K562 (cell line): ENCODE measurements at regions not wholly inside any gene's neighbourhood (a gene's known extent, or its start where the extent isn't known, plus 50 kb on each side); places are given as distances from the start of the nearest gene placed in this dataset.

ENCODE experiments used
- SP1 ChIP-seq: sonication (generic); formaldehyde crosslinking; IDR thresholded peaks from 2 replicates; pipeline ENCODE4 v1.8.1; 2022; ENCODE audit warnings: mild to moderate bottlenecking, missing genetic modification reagents
- SREBF1 ChIP-seq: fragments of 150-350 bp; IDR thresholded peaks from 2 replicates; pipeline ENCODE4 v1.6.1; 2014; ENCODE audit warnings: antibody characterized with exemption, low read depth, low read length, borderline replicate concordance
- TF ChIP-seq, protein P1 (sequence below), 3 experiments: IDR thresholded peaks in 2 of 3; conservative IDR thresholded peaks in 1 of 3; 2 replicates each; pipeline ENCODE4 v1.5.1; 2011 to 2012; ENCODE audit warnings: low read length in 3 of 3, mild to moderate bottlenecking in 3 of 3, control low read depth in 2 of 3, improper control_type of control experiment in 1 of 3, inconsistent platforms in 1 of 3, low read depth in 1 of 3, mixed read lengths in 1 of 3, moderate library complexity in 1 of 3; ENCODE audit not compliant: insufficient read depth in 2 of 3

GRCh38 chr6:152905551-152906299 is 77.1 kb downstream of the FBXO5 start:
- TF ChIP-seq, protein P1, sequence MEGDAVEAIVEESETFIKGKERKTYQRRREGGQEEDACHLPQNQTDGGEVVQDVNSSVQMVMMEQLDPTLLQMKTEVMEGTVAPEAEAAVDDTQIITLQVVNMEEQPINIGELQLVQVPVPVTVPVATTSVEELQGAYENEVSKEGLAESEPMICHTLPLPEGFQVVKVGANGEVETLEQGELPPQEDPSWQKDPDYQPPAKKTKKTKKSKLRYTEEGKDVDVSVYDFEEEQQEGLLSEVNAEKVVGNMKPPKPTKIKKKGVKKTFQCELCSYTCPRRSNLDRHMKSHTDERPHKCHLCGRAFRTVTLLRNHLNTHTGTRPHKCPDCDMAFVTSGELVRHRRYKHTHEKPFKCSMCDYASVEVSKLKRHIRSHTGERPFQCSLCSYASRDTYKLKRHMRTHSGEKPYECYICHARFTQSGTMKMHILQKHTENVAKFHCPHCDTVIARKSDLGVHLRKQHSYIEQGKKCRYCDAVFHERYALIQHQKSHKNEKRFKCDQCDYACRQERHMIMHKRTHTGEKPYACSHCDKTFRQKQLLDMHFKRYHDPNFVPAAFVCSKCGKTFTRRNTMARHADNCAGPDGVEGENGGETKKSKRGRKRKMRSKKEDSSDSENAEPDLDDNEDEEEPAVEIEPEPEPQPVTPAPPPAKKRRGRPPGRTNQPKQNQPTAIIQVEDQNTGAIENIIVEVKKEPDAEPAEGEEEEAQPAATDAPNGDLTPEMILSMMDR (IDR thresholded peaks at IDR 0.05 in 2 of 3, conservative IDR thresholded peaks at IDR 0.05 in 1 of 3; ENCODE audit: insufficient read depth in 2 of 3, low read depth in 1 of 3, low read length in 3 of 3): no peak
- TF ChIP-seq SREBF1: no peak
- TF ChIP-seq SP1 (CRISPR knock-in tag): no peak
